H1 (cell line): ENCODE measurements at regions not wholly inside any gene's neighbourhood (a gene's known extent, or its start where the extent isn't known, plus 50 kb on each side); places are given as distances from the start of the nearest gene placed in this dataset.

ENCODE experiments used
- TF ChIP-seq, protein P1 (sequence below): fragments of 300-600 bp; sonication (generic); IDR thresholded peaks from 2 replicates; pipeline ENCODE4 v1.7.1; 2012; ENCODE audit warnings: low read length, moderate library complexity, mild to moderate bottlenecking, inconsistent platforms; ENCODE audit not compliant: insufficient replicate concordance

DNA sequence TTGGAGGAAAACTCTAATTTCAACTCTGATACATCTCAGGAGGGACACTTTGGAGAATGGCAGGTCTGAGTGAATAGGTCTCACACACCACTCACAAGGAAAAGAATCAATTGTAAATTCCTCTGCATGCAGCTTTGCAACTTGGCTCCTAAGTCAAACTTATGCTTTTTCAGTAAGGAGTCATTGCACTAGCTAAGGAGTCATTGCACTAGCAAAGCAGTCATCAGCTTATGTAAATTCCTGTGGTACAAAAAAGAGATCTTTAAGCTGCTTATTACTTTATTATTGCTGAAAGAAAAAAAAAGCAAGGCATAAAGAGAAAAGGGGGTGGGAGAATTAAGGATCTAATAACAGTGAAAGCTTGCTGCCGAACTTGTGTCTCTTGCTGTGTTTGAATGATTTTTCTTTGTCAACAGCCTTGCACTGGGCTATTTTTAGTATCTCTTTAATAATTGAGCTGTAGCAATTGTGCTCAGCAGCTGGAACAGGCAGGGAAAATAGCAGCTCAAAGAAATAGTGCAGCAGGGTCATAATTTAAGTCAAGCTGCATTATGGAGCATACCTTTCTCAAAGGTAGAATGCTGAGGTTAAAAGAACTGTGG, 154.3 kb upstream of the ARPP21 start (continued):
- TF ChIP-seq, protein P1, sequence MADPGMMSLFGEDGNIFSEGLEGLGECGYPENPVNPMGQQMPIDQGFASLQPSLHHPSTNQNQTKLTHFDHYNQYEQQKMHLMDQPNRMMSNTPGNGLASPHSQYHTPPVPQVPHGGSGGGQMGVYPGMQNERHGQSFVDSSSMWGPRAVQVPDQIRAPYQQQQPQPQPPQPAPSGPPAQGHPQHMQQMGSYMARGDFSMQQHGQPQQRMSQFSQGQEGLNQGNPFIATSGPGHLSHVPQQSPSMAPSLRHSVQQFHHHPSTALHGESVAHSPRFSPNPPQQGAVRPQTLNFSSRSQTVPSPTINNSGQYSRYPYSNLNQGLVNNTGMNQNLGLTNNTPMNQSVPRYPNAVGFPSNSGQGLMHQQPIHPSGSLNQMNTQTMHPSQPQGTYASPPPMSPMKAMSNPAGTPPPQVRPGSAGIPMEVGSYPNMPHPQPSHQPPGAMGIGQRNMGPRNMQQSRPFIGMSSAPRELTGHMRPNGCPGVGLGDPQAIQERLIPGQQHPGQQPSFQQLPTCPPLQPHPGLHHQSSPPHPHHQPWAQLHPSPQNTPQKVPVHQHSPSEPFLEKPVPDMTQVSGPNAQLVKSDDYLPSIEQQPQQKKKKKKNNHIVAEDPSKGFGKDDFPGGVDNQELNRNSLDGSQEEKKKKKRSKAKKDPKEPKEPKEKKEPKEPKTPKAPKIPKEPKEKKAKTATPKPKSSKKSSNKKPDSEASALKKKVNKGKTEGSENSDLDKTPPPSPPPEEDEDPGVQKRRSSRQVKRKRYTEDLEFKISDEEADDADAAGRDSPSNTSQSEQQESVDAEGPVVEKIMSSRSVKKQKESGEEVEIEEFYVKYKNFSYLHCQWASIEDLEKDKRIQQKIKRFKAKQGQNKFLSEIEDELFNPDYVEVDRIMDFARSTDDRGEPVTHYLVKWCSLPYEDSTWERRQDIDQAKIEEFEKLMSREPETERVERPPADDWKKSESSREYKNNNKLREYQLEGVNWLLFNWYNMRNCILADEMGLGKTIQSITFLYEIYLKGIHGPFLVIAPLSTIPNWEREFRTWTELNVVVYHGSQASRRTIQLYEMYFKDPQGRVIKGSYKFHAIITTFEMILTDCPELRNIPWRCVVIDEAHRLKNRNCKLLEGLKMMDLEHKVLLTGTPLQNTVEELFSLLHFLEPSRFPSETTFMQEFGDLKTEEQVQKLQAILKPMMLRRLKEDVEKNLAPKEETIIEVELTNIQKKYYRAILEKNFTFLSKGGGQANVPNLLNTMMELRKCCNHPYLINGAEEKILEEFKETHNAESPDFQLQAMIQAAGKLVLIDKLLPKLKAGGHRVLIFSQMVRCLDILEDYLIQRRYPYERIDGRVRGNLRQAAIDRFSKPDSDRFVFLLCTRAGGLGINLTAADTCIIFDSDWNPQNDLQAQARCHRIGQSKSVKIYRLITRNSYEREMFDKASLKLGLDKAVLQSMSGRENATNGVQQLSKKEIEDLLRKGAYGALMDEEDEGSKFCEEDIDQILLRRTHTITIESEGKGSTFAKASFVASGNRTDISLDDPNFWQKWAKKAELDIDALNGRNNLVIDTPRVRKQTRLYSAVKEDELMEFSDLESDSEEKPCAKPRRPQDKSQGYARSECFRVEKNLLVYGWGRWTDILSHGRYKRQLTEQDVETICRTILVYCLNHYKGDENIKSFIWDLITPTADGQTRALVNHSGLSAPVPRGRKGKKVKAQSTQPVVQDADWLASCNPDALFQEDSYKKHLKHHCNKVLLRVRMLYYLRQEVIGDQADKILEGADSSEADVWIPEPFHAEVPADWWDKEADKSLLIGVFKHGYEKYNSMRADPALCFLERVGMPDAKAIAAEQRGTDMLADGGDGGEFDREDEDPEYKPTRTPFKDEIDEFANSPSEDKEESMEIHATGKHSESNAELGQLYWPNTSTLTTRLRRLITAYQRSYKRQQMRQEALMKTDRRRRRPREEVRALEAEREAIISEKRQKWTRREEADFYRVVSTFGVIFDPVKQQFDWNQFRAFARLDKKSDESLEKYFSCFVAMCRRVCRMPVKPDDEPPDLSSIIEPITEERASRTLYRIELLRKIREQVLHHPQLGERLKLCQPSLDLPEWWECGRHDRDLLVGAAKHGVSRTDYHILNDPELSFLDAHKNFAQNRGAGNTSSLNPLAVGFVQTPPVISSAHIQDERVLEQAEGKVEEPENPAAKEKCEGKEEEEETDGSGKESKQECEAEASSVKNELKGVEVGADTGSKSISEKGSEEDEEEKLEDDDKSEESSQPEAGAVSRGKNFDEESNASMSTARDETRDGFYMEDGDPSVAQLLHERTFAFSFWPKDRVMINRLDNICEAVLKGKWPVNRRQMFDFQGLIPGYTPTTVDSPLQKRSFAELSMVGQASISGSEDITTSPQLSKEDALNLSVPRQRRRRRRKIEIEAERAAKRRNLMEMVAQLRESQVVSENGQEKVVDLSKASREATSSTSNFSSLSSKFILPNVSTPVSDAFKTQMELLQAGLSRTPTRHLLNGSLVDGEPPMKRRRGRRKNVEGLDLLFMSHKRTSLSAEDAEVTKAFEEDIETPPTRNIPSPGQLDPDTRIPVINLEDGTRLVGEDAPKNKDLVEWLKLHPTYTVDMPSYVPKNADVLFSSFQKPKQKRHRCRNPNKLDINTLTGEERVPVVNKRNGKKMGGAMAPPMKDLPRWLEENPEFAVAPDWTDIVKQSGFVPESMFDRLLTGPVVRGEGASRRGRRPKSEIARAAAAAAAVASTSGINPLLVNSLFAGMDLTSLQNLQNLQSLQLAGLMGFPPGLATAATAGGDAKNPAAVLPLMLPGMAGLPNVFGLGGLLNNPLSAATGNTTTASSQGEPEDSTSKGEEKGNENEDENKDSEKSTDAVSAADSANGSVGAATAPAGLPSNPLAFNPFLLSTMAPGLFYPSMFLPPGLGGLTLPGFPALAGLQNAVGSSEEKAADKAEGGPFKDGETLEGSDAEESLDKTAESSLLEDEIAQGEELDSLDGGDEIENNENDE: no peak
- TF ChIP-seq, all 59 proteins: peak for 0
